ENCODE measurements at regions not wholly inside any gene's neighbourhood (a gene's known extent, or its start where the extent isn't known, plus 50 kb on each side); places are given as distances from the start of the nearest gene placed in this dataset.

- DNase-seq, result peak in 3 of 5 donors; percentile 29 to 46 (median 29)
- Histone ChIP-seq H3K4me1 (ENCODE audit: control insufficient read depth in 2 of 3, insufficient read depth in 2 of 3, low read depth in 1 of 3, low read length in 3 of 3) (no peaks in the 10 kb centered on the region), H3K9ac (ENCODE audit: low read length in 3 of 3) (no peak overlapping the region), H3K36me3 (ENCODE audit: control insufficient read depth in 2 of 3, insufficient read depth in 3 of 3, low read length in 3 of 3) (no peaks in the 10 kb centered on the region), H3K4me3 (ENCODE audit: low read length in 3 of 3) (no peak overlapping the region), H3K9me3 (ENCODE audit: control insufficient read depth in 2 of 3, insufficient read depth in 1 of 3, low read length in 3 of 3) (peaks cover 0 to 2% (median 0%) of the 10 kb centered on the region in 3 donors), H3K27ac (ENCODE audit: low read depth in 2 of 2, low read length in 2 of 2) (no peak overlapping the region), H3K27me3 (ENCODE audit: control insufficient read depth, insufficient read depth, low read length) (no peaks in the 10 kb centered on the region)
- intact Hi-C loops (cut with DNase I), result no loop called here
- TF ChIP-seq, protein P1, sequence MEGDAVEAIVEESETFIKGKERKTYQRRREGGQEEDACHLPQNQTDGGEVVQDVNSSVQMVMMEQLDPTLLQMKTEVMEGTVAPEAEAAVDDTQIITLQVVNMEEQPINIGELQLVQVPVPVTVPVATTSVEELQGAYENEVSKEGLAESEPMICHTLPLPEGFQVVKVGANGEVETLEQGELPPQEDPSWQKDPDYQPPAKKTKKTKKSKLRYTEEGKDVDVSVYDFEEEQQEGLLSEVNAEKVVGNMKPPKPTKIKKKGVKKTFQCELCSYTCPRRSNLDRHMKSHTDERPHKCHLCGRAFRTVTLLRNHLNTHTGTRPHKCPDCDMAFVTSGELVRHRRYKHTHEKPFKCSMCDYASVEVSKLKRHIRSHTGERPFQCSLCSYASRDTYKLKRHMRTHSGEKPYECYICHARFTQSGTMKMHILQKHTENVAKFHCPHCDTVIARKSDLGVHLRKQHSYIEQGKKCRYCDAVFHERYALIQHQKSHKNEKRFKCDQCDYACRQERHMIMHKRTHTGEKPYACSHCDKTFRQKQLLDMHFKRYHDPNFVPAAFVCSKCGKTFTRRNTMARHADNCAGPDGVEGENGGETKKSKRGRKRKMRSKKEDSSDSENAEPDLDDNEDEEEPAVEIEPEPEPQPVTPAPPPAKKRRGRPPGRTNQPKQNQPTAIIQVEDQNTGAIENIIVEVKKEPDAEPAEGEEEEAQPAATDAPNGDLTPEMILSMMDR (IDR thresholded peaks at IDR 0.05; ENCODE audit: borderline replicate concordance, extremely low read depth, insufficient read depth), result no peak
- no peak for FAIRE-seq
Observed at GRCh38 chr5:3258050-3258449, 337.6 kb upstream of the IRX1 start.

DNA sequence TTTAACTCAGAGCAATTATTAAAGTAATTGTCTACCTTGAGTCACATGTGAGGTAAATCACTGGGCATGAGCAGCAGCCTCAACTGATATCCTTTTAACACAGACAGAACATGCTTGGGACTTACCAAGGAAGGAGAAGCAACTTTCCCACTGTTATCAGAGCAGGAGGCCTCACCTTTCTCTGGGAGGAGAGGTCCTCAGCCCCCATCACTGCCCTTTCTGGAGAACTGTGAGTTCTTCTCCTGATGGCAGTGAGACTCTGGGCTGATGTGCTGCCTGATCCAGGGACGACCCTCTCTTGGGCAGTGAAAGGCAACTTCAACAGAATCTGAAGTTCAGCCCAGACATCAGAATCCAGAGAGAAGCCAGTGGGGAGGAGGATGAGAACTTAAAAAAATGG lies 343.4 kb upstream of the IRX1 start:
- Histone ChIP-seq H3K4me1 (ENCODE audit: control insufficient read depth in 2 of 3, insufficient read depth in 2 of 3, low read depth in 1 of 3, low read length in 3 of 3) (no peaks in the 10 kb centered on the region), H3K4me3 (ENCODE audit: low read length in 3 of 3) (no peak overlapping the region), H3K9me3 (ENCODE audit: control insufficient read depth in 2 of 3, insufficient read depth in 1 of 3, low read length in 3 of 3) (no peaks in the 10 kb centered on the region), H3K27me3 (ENCODE audit: control insufficient read depth, insufficient read depth, low read length) (no peaks in the 10 kb centered on the region), H3K27ac (ENCODE audit: low read depth in 2 of 2, low read length in 2 of 2) (no peak overlapping the region), H3K36me3 (ENCODE audit: control insufficient read depth in 2 of 3, insufficient read depth in 3 of 3, low read length in 3 of 3) (no peaks in the 10 kb centered on the region), H3K9ac (ENCODE audit: low read length in 3 of 3) (no peak overlapping the region)
- FAIRE-seq, result no peak
- TF ChIP-seq, protein P1 (IDR thresholded peaks at IDR 0.05; ENCODE audit: borderline replicate concordance, extremely low read depth, insufficient read depth), result no peak
- peak in 1 of 5 donors; percentile 0 for DNase-seq
- intact Hi-C loops (cut with DNase I), result no loop called here

- intact Hi-C loops (cut with DNase I), result no loop called here
- TF ChIP-seq, protein P1 (IDR thresholded peaks at IDR 0.05; ENCODE audit: borderline replicate concordance, extremely low read depth, insufficient read depth), result no peak
- Histone ChIP-seq H3K9me3 (ENCODE audit: control insufficient read depth in 2 of 3, insufficient read depth in 1 of 3, low read length in 3 of 3) (no peaks in the 10 kb centered on the region), H3K36me3 (ENCODE audit: control insufficient read depth in 2 of 3, insufficient read depth in 3 of 3, low read length in 3 of 3) (no peaks in the 10 kb centered on the region), H3K4me3 (ENCODE audit: low read length in 3 of 3) (no peak overlapping the region), H3K4me1 (ENCODE audit: control insufficient read depth in 2 of 3, insufficient read depth in 2 of 3, low read depth in 1 of 3, low read length in 3 of 3) (no peaks in the 10 kb centered on the region), H3K27me3 (ENCODE audit: control insufficient read depth, insufficient read depth, low read length) (no peaks in the 10 kb centered on the region), H3K9ac (ENCODE audit: low read length in 3 of 3) (no peak overlapping the region), H3K27ac (ENCODE audit: low read depth in 2 of 2, low read length in 2 of 2) (no peak overlapping the region)
- no peak for FAIRE-seq
- DNase-seq, result peak in 1 of 5 donors; percentile 9
Observed at GRCh38 chr5:3251784-3252183, 343.8 kb upstream of the IRX1 start.

GRCh38 chr5:3249401-3249800 lies 346.2 kb upstream of the IRX1 start:
- H3K4me3 ChIP-seq (ENCODE audit: low read length in 3 of 3), result no peak overlapping the region
- intact Hi-C loops (cut with DNase I), result no loop called here
- no peaks in the 10 kb centered on the region for H3K27me3 ChIP-seq (ENCODE audit: control insufficient read depth, insufficient read depth, low read length)
- DNase-seq, result no peak
- FAIRE-seq, result no peak
- TF ChIP-seq, protein P1 (IDR thresholded peaks at IDR 0.05; ENCODE audit: borderline replicate concordance, extremely low read depth, insufficient read depth), result no peak
- no peak overlapping the region for H3K27ac ChIP-seq (ENCODE audit: low read depth in 2 of 2, low read length in 2 of 2)
- H3K36me3 ChIP-seq (ENCODE audit: control insufficient read depth in 2 of 3, insufficient read depth in 3 of 3, low read length in 3 of 3), result no peaks in the 10 kb centered on the region
- H3K4me1 ChIP-seq (ENCODE audit: control insufficient read depth in 2 of 3, insufficient read depth in 2 of 3, low read depth in 1 of 3, low read length in 3 of 3), result no peaks in the 10 kb centered on the region
- H3K9ac ChIP-seq (ENCODE audit: low read length in 3 of 3), result no peak overlapping the region
- H3K9me3 ChIP-seq (ENCODE audit: control insufficient read depth in 2 of 3, insufficient read depth in 1 of 3, low read length in 3 of 3), result no peaks in the 10 kb centered on the region
